ENCODE measurements at regions not wholly inside any gene's neighbourhood (a gene's known extent, or its start where the extent isn't known, plus 50 kb on each side); places are given as distances from the start of the nearest gene placed in this dataset.

GRCh38 chr1:2925291-2925690 is 96.0 kb upstream of the ACTRT2 start:
- Mint-ChIP-seq H3K4me1 (no peaks in the 10 kb centered on the region), H3K27me3 (no peaks in the 10 kb centered on the region), H3K27ac (no peak overlapping the region), H3K9me3 (no peaks in the 10 kb centered on the region), H3K36me3 (no peaks in the 10 kb centered on the region), H3K4me3 (no peak overlapping the region)
- no peak for DNase-seq
- CTCF ChIA-PET: no interaction called here

GRCh38 chr1:2925918-2926317 is 95.3 kb upstream of the ACTRT2 start:
- H3K4me1 Mint-ChIP-seq: no peaks in the 10 kb centered on the region
- no peaks in the 10 kb centered on the region for H3K9me3 Mint-ChIP-seq
- H3K4me3 Mint-ChIP-seq: no peak overlapping the region
- H3K27ac Mint-ChIP-seq: no peak overlapping the region
- H3K27me3 Mint-ChIP-seq: no peaks in the 10 kb centered on the region
- no peaks in the 10 kb centered on the region for H3K36me3 Mint-ChIP-seq
- DNase-seq: no peak
- CTCF ChIA-PET: no interaction called here

GRCh38 chr1:2926447-2927055 is 94.7 kb upstream of the ACTRT2 start:
- CTCF ChIA-PET: interaction anchor here (0.7 kb wide), 1 partner anchor 235 kb away, joined by 3 read pairs; no protein-coding TSS in a partner anchor
- no peaks in the 10 kb centered on the region for H3K4me1 Mint-ChIP-seq
- H3K36me3 Mint-ChIP-seq: no peaks in the 10 kb centered on the region
- H3K27me3 Mint-ChIP-seq: no peaks in the 10 kb centered on the region
- no peak for DNase-seq
- H3K4me3 Mint-ChIP-seq: no peak overlapping the region
- H3K27ac Mint-ChIP-seq: no peak overlapping the region
- H3K9me3 Mint-ChIP-seq: no peaks in the 10 kb centered on the region

GRCh38 chr1:2927393-2928360 is 93.6 kb upstream of the ACTRT2 start:
- H3K4me3 Mint-ChIP-seq: no peak overlapping the region
- no peak overlapping the region for H3K27ac Mint-ChIP-seq
- H3K36me3 Mint-ChIP-seq: no peaks in the 10 kb centered on the region
- H3K4me1 Mint-ChIP-seq: no peaks in the 10 kb centered on the region
- no peak for DNase-seq
- H3K9me3 Mint-ChIP-seq: no peaks in the 10 kb centered on the region
- CTCF ChIA-PET: interaction anchor here (0.7 kb wide), 1 partner anchor 234 kb away, joined by 3 read pairs; no protein-coding TSS in a partner anchor
- no peaks in the 10 kb centered on the region for H3K27me3 Mint-ChIP-seq

GRCh38 chr1:2928366-2929325 is 92.6 kb upstream of the ACTRT2 start:
- CTCF ChIA-PET: no interaction called here
- Mint-ChIP-seq H3K36me3 (no peaks in the 10 kb centered on the region), H3K27me3 (no peaks in the 10 kb centered on the region), H3K9me3 (no peaks in the 10 kb centered on the region), H3K27ac (no peak overlapping the region), H3K4me3 (no peak overlapping the region), H3K4me1 (no peaks in the 10 kb centered on the region)
- DNase-seq: no peak

- CTCF ChIA-PET: no interaction called here
- H3K4me3 Mint-ChIP-seq: no peak overlapping the region
- H3K4me1 Mint-ChIP-seq: no peaks in the 10 kb centered on the region
- no peak for DNase-seq
- no peak overlapping the region for H3K27ac Mint-ChIP-seq
- no peaks in the 10 kb centered on the region for H3K27me3 Mint-ChIP-seq
- no peaks in the 10 kb centered on the region for H3K9me3 Mint-ChIP-seq
- no peaks in the 10 kb centered on the region for H3K36me3 Mint-ChIP-seq
Measured at GRCh38 chr1:2929335-2929734, 91.9 kb upstream of the ACTRT2 start.

- DNase-seq: no peak
- Mint-ChIP-seq H3K36me3 (no peaks in the 10 kb centered on the region), H3K27me3 (no peaks in the 10 kb centered on the region), H3K4me1 (no peaks in the 10 kb centered on the region), H3K9me3 (no peaks in the 10 kb centered on the region), H3K4me3 (no peak overlapping the region), H3K27ac (no peak overlapping the region)
- CTCF ChIA-PET: no interaction called here
Measured at GRCh38 chr1:2930016-2930815, 91.1 kb upstream of the ACTRT2 start.

- Mint-ChIP-seq H3K27ac (no peak overlapping the region), H3K4me3 (no peak overlapping the region), H3K9me3 (no peaks in the 10 kb centered on the region), H3K27me3 (no peaks in the 10 kb centered on the region), H3K36me3 (no peaks in the 10 kb centered on the region), H3K4me1 (no peaks in the 10 kb centered on the region)
- CTCF ChIA-PET: no interaction called here
- no peak for DNase-seq
Measured at GRCh38 chr1:2930913-2931723, 90.1 kb upstream of the ACTRT2 start.

- Mint-ChIP-seq H3K36me3 (no peaks in the 10 kb centered on the region), H3K4me3 (no peak overlapping the region), H3K9me3 (no peaks in the 10 kb centered on the region), H3K4me1 (no peaks in the 10 kb centered on the region), H3K27me3 (no peaks in the 10 kb centered on the region), H3K27ac (no peak overlapping the region)
- CTCF ChIA-PET: no interaction called here
- no peak for DNase-seq
Measured at GRCh38 chr1:2931724-2932401, 89.4 kb upstream of the ACTRT2 start.

GRCh38 chr1:2932671-2933350 is 88.5 kb upstream of the ACTRT2 start:
- Mint-ChIP-seq H3K4me3 (no peak overlapping the region), H3K4me1 (no peaks in the 10 kb centered on the region), H3K9me3 (peaks cover 1% of the 10 kb centered on the region), H3K36me3 (no peaks in the 10 kb centered on the region), H3K27ac (no peak overlapping the region), H3K27me3 (no peaks in the 10 kb centered on the region)
- no peak for DNase-seq
- CTCF ChIA-PET: no interaction called here

- DNase-seq: no peak
- Mint-ChIP-seq H3K27me3 (no peaks in the 10 kb centered on the region), H3K4me1 (no peaks in the 10 kb centered on the region), H3K9me3 (peaks cover 8% of the 10 kb centered on the region), H3K4me3 (no peak overlapping the region), H3K36me3 (no peaks in the 10 kb centered on the region), H3K27ac (no peak overlapping the region)
- CTCF ChIA-PET: no interaction called here
Measured at GRCh38 chr1:2933431-2934155, 87.7 kb upstream of the ACTRT2 start.

- H3K4me1 Mint-ChIP-seq: no peaks in the 10 kb centered on the region
- no peaks in the 10 kb centered on the region for H3K36me3 Mint-ChIP-seq
- no peak overlapping the region for H3K27ac Mint-ChIP-seq
- H3K27me3 Mint-ChIP-seq: no peaks in the 10 kb centered on the region
- no peak for DNase-seq
- CTCF ChIA-PET: no interaction called here
- no peak overlapping the region for H3K4me3 Mint-ChIP-seq
- peaks cover 8% of the 10 kb centered on the region for H3K9me3 Mint-ChIP-seq
Measured at GRCh38 chr1:2934156-2934540, 87.1 kb upstream of the ACTRT2 start.

Data from activated naive CD4-positive, alpha-beta T cell treated with anti-CD3 and anti-CD28 coated beads, Interleukin-2, amount 10 ng/mL, durations not matched to agents 7 days and 5 days (primary cell).